ENCODE measurements at regions not wholly inside any gene's neighbourhood (a gene's known extent, or its start where the extent isn't known, plus 50 kb on each side); places are given as distances from the start of the nearest gene placed in this dataset.

DNA sequence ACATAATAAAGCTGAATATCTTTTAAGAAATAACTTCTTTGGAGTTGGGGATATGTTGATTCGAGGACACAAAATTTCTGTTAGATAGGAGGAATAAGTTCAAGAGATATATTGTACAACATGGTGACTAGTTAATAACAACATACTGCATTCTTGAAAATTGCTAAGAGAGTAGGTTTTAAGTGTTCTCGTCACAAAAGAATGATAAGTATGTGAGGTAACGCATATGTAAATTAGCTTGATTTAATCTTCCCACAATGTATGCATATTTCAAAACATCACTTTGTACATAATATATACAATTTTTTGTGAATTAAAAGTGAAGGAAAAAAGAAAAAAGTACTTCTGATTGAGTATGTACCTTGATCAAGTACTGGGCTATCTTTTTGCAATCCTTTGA, 428.0 kb upstream of the TRPC7 start:
- H3K27me3 ChIP-seq (replicated peaks in 1 of 4; ENCODE audit: control extremely low read depth in 1 of 4, control insufficient read depth in 3 of 4, insufficient read depth in 4 of 4, low read length in 3 of 4), result no peaks in the 10 kb centered on the region
- no peak overlapping the region for H3K27ac ChIP-seq (ENCODE audit: low read length in 2 of 2)
- Mint-ChIP-seq H3K9me3 (ENCODE audit: insufficient read depth) (peaks cover 2% of the 10 kb centered on the region), H3K4me1 (no peaks in the 10 kb centered on the region), H3K4me3 (no peak overlapping the region), H3K27me3 (no peaks in the 10 kb centered on the region), H3K27ac (no peak overlapping the region)
- no peak overlapping the region for H2AFZ ChIP-seq (ENCODE audit: insufficient read depth, low read depth, low read length, poor library complexity, severe bottlenecking)
- H3K79me2 ChIP-seq (ENCODE audit: control insufficient read depth, insufficient read depth, low read length), result no peaks in the 10 kb centered on the region
- H3K36me3 ChIP-seq (replicated peaks in 1 of 2; ENCODE audit: control extremely low read depth in 1 of 2, control insufficient read depth in 1 of 2, extremely low read depth in 1 of 2, insufficient read depth in 2 of 2, low read length in 1 of 2), result no peaks in the 10 kb centered on the region
- no peak overlapping the region for H3K4me2 ChIP-seq (replicated peaks; ENCODE audit: low read depth, low read length, poor library complexity, severe bottlenecking)
- TF ChIP-seq, protein P1, sequence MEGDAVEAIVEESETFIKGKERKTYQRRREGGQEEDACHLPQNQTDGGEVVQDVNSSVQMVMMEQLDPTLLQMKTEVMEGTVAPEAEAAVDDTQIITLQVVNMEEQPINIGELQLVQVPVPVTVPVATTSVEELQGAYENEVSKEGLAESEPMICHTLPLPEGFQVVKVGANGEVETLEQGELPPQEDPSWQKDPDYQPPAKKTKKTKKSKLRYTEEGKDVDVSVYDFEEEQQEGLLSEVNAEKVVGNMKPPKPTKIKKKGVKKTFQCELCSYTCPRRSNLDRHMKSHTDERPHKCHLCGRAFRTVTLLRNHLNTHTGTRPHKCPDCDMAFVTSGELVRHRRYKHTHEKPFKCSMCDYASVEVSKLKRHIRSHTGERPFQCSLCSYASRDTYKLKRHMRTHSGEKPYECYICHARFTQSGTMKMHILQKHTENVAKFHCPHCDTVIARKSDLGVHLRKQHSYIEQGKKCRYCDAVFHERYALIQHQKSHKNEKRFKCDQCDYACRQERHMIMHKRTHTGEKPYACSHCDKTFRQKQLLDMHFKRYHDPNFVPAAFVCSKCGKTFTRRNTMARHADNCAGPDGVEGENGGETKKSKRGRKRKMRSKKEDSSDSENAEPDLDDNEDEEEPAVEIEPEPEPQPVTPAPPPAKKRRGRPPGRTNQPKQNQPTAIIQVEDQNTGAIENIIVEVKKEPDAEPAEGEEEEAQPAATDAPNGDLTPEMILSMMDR (IDR thresholded peaks at IDR 0.05), result no peak
- no peak for TF ChIP-seq EZH2 (IDR thresholded peaks at IDR 0.05; ENCODE audit: borderline replicate concordance, insufficient read depth, low read depth, low read length, poor library complexity, severe bottlenecking)
- ATAC-seq (ENCODE audit: low read depth), result no peak
- H3K9me3 ChIP-seq (ENCODE audit: control extremely low read depth in 1 of 3, control insufficient read depth in 2 of 3, insufficient read depth in 1 of 3, low read length in 2 of 3), result no peaks in the 10 kb centered on the region
- no CpG with 5 or more reads among the region's 3 CpGs for WGBS (ENCODE audit: insufficient coverage)
- ChIA-PET CTCF (no interaction called here), POLR2A (no interaction called here)
- H3K4me3 ChIP-seq (ENCODE audit: control extremely low read depth in 1 of 5, extremely low read depth in 1 of 5, insufficient read depth in 1 of 5, low read depth in 2 of 5, low read length in 4 of 5), result no peak overlapping the region
- H4K20me1 ChIP-seq (ENCODE audit: control insufficient read depth, insufficient read depth, low read length, poor library complexity, severe bottlenecking), result no peaks in the 10 kb centered on the region
- DNase-seq, result no peak
- no peak overlapping the region for H3K9ac ChIP-seq (ENCODE audit: low read length)
- no peaks in the 10 kb centered on the region for H3K4me1 ChIP-seq (ENCODE audit: control insufficient read depth in 2 of 2, insufficient read depth in 2 of 2, low read length in 2 of 2)
- intact Hi-C loops (cut with micrococcal nuclease), result no loop called here

DNA sequence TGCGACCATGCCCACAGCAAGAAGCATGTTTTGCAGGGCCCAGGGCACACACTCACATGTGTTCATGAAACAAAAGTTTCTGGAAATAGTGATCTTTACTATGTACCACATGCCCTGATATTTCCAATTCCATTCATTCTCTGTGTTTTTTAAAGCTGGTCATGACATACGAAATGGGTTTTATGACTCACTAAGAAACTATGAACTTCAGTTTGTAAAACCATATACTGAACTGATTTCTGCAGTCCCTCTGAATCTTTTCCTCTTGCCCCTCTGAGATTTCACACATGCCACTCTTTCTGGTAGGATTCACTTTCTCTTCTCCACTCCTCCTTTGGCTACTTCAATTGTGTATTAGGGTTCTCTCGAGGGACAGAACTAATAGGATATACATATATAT, 416.1 kb upstream of the TRPC7 start:
- Histone ChIP-seq H2AFZ (ENCODE audit: insufficient read depth, low read depth, low read length, poor library complexity, severe bottlenecking) (no peak overlapping the region), H3K79me2 (ENCODE audit: control insufficient read depth, insufficient read depth, low read length) (no peaks in the 10 kb centered on the region), H3K27ac (ENCODE audit: low read length in 2 of 2) (no peak overlapping the region), H3K4me2 (replicated peaks; ENCODE audit: low read depth, low read length, poor library complexity, severe bottlenecking) (no peak overlapping the region), H3K4me1 (ENCODE audit: control insufficient read depth in 2 of 2, insufficient read depth in 2 of 2, low read length in 2 of 2) (no peaks in the 10 kb centered on the region), H3K9me3 (ENCODE audit: control extremely low read depth in 1 of 3, control insufficient read depth in 2 of 3, insufficient read depth in 1 of 3, low read length in 2 of 3) (no peaks in the 10 kb centered on the region), H4K20me1 (ENCODE audit: control insufficient read depth, insufficient read depth, low read length, poor library complexity, severe bottlenecking) (no peaks in the 10 kb centered on the region), H3K27me3 (replicated peaks in 1 of 4; ENCODE audit: control extremely low read depth in 1 of 4, control insufficient read depth in 3 of 4, insufficient read depth in 4 of 4, low read length in 3 of 4) (no peaks in the 10 kb centered on the region), H3K4me3 (ENCODE audit: control extremely low read depth in 1 of 5, extremely low read depth in 1 of 5, insufficient read depth in 1 of 5, low read depth in 2 of 5, low read length in 4 of 5) (no peak overlapping the region), H3K9ac (ENCODE audit: low read length) (no peak overlapping the region), H3K36me3 (replicated peaks in 1 of 2; ENCODE audit: control extremely low read depth in 1 of 2, control insufficient read depth in 1 of 2, extremely low read depth in 1 of 2, insufficient read depth in 2 of 2, low read length in 1 of 2) (no peaks in the 10 kb centered on the region)
- intact Hi-C loops (cut with micrococcal nuclease), result no loop called here
- Mint-ChIP-seq H3K27ac (no peak overlapping the region), H3K9me3 (ENCODE audit: insufficient read depth) (no peaks in the 10 kb centered on the region), H3K27me3 (no peaks in the 10 kb centered on the region), H3K4me1 (no peaks in the 10 kb centered on the region), H3K4me3 (no peak overlapping the region)
- ATAC-seq (ENCODE audit: low read depth) (no peak), DNase-seq (no peak)
- ChIA-PET POLR2A (no interaction called here), CTCF (no interaction called here)
- 100% methylated on average over 2 of the region's 3 CpGs for WGBS (ENCODE audit: insufficient coverage)
- no peak for TF ChIP-seq EZH2 (IDR thresholded peaks at IDR 0.05; ENCODE audit: borderline replicate concordance, insufficient read depth, low read depth, low read length, poor library complexity, severe bottlenecking)
- TF ChIP-seq, protein P1 (IDR thresholded peaks at IDR 0.05), result no peak
